SK-MEL-5 (cell line): ENCODE measurements at regions not wholly inside any gene's neighbourhood (a gene's known extent, or its start where the extent isn't known, plus 50 kb on each side); places are given as distances from the start of the nearest gene placed in this dataset.

Source experiments
- DNase-seq: peaks from one replicate; pipeline ENCODE4 v3.0.0-alpha.2; 2016; ENCODE audit warnings: low read depth, low spot score
- in situ Hi-C: cut with HindIII; loops from 2 replicates; pipeline ENCODE4 v1.10.0; 2016; ENCODE audit warnings: low sequenced_read_pairs, high pct_unique_total_duplicates, low pct_unique_long_range_greater_than_20kb

- DNase-seq = no peak
- in situ Hi-C loops = no loop called here
Measured at GRCh38 chr3:141669434-141669833, 68.7 kb upstream of the RNF7 start.

GRCh38 chr3:141677701-141678100, 60.4 kb upstream of the RNF7 start:
- in situ Hi-C loops = no loop called here
- no peak for DNase-seq

GRCh38 chr3:141680620-141681389, 57.3 kb upstream of the RNF7 start:
- peak; percentile 55 for DNase-seq
- in situ Hi-C loops = no loop called here

GRCh38 chr3:141681390-141681780, 56.7 kb upstream of the RNF7 start:
- no peak for DNase-seq
- in situ Hi-C loops = no loop called here

- no peak for DNase-seq
- in situ Hi-C loops = no loop called here
Measured at GRCh38 chr3:141682007-141682406, 56.1 kb upstream of the RNF7 start.

GRCh38 chr3:141682921-141683320, 55.2 kb upstream of the RNF7 start:
- DNase-seq = no peak
- in situ Hi-C loops = no loop called here

GRCh38 chr3:141684758-141685157, 53.3 kb upstream of the RNF7 start:
- no peak for DNase-seq
- in situ Hi-C loops = no loop called here

GRCh38 chr3:141686466-141687291, 51.4 kb upstream of the RNF7 start:
- peak; percentile 69 for DNase-seq
- in situ Hi-C loops = no loop called here
